CD4-positive, alpha-beta T cell (primary cell): ENCODE measurements at regions not wholly inside any gene's neighbourhood (a gene's known extent, or its start where the extent isn't known, plus 50 kb on each side); places are given as distances from the start of the nearest gene placed in this dataset.

Source experiments
- ATAC-seq: fragments of 200-7000 bp; cut with Tn5 transposase; one replicate; pipeline ENCODE4 v1.10.0; 2022; ENCODE audit warnings: mild to moderate bottlenecking; ENCODE audit not compliant: poor library complexity
- CTCF ChIA-PET: fragments of 350-600 bp; sonication (Branson Sonifier 250); formaldehyde crosslinking; loops from one replicate; lab custom pipeline; 2021; ENCODE audit warnings: antibody characterized with exemption, inconsistent platforms; lab: Charles Lee
- POLR2A ChIA-PET: fragments of 350-600 bp; sonication (Branson Sonifier 250); formaldehyde crosslinking; loops from one replicate; lab custom pipeline; 2021; ENCODE audit warnings: antibody characterized with exemption, inconsistent platforms; lab: Charles Lee
- DNase-seq, 14 experiments: peaks; one replicate each; pipeline ENCODE4 v3.0.0-alpha.2; 2013 to 2020; ENCODE audit warnings: mixed read lengths in 2 of 14
- H3K27ac ChIP-seq, 2 donors: one replicate each; pipeline versions ENCODE4 v1.5.1 to v1.7.0; 2013; ENCODE audit warnings: low read length in 2 of 2, low read depth in 1 of 2, mild to moderate bottlenecking in 1 of 2
- H3K27me3 ChIP-seq, 2 experiments: 1 replicate in 1 of 2; 2 replicates in 1 of 2; pipeline versions ENCODE4 v1.6.1 to v1.7.0; 2013; ENCODE audit warnings: low read length in 2 of 2, control low read depth in 1 of 2, mild to moderate bottlenecking in 1 of 2, moderate library complexity in 1 of 2; ENCODE audit not compliant: insufficient read depth in 2 of 2, control insufficient read depth in 1 of 2
- H3K36me3 ChIP-seq: one replicate; pipeline ENCODE4 v1.6.1; 2013; ENCODE audit warnings: low read length, control low read depth; ENCODE audit not compliant: insufficient read depth
- H3K4me1 ChIP-seq: one replicate; pipeline ENCODE4 v1.6.1; 2013; ENCODE audit warnings: low read length, control low read depth; ENCODE audit not compliant: insufficient read depth
- H3K4me3 ChIP-seq: one replicate; pipeline ENCODE4 v1.5.1; 2013; ENCODE audit warnings: mild to moderate bottlenecking, low read length, moderate library complexity
- H3K9me3 ChIP-seq, 2 experiments: 1 replicate in 1 of 2; 2 replicates in 1 of 2; pipeline versions ENCODE4 v1.6.1 to v1.7.0; 2013; ENCODE audit warnings: low read length in 2 of 2, mild to moderate bottlenecking in 2 of 2, control low read depth in 1 of 2, moderate library complexity in 1 of 2; ENCODE audit not compliant: control insufficient read depth in 1 of 2, insufficient read depth in 1 of 2
- H3K27ac Mint-ChIP-seq: one replicate; pipeline ENCODE4 v1.8.0; 2020; ENCODE audit warnings: mixed read lengths
- H3K27me3 Mint-ChIP-seq: one replicate; pipeline ENCODE4 v1.8.0; 2021; ENCODE audit warnings: mixed read lengths
- H3K36me3 Mint-ChIP-seq: one replicate; pipeline ENCODE4 v1.8.0; 2021; ENCODE audit warnings: low read depth, mixed read lengths
- H3K4me1 Mint-ChIP-seq: one replicate; pipeline ENCODE4 v1.8.0; 2021; ENCODE audit warnings: low read depth, mixed read lengths
- H3K4me3 Mint-ChIP-seq: one replicate; pipeline ENCODE4 v1.8.0; 2020; ENCODE audit warnings: mild to moderate bottlenecking, mixed read lengths
- H3K9me3 Mint-ChIP-seq: one replicate; pipeline ENCODE4 v1.8.0; 2020; ENCODE audit warnings: mixed read lengths
- intact Hi-C, 2 experiments: fragments of 100-400 bp; cut with DNase I in 1 of 2; cut with micrococcal nuclease in 1 of 2; formaldehyde crosslinking; loops; one replicate each; pipeline versions ENCODE4 v1.15.1 to v1.9.0; 2023 to 2025; cut with DNase I, micrococcal nuclease
- TF ChIP-seq, protein P1 (sequence below): fragments of 200-600 bp; IDR thresholded peaks from one replicate; pipeline ENCODE4 v1.8.0; 2022; ENCODE audit warnings: antibody characterized with exemption, mild to moderate bottlenecking

DNA sequence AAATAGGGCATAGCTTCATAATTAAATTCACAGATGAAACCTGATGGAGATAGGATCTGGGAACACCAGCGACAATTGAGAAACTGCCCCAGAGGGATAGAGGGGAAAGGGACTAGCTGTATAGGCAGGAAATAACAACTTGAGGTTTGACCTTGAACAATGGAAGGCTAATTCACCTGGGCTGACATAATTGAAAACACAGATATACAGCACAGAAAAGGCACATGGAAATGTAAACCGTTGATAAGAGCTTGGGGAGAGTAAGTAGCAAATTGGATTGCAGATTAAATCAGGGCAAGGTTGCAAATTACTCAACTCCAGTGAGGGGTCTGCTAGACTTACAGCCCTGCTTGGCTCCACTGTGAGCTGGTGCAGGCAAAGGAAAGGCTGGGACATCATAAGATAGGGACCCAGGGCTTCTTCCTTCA lies 246.7 kb downstream of the DLEU7 start:
- no peaks in the 10 kb centered on the region for H3K27me3 Mint-ChIP-seq
- no peaks in the 10 kb centered on the region for H3K9me3 Mint-ChIP-seq
- ChIA-PET POLR2A (no interaction called here), CTCF (no interaction called here)
- ATAC-seq, result no peak
- TF ChIP-seq, protein P1, sequence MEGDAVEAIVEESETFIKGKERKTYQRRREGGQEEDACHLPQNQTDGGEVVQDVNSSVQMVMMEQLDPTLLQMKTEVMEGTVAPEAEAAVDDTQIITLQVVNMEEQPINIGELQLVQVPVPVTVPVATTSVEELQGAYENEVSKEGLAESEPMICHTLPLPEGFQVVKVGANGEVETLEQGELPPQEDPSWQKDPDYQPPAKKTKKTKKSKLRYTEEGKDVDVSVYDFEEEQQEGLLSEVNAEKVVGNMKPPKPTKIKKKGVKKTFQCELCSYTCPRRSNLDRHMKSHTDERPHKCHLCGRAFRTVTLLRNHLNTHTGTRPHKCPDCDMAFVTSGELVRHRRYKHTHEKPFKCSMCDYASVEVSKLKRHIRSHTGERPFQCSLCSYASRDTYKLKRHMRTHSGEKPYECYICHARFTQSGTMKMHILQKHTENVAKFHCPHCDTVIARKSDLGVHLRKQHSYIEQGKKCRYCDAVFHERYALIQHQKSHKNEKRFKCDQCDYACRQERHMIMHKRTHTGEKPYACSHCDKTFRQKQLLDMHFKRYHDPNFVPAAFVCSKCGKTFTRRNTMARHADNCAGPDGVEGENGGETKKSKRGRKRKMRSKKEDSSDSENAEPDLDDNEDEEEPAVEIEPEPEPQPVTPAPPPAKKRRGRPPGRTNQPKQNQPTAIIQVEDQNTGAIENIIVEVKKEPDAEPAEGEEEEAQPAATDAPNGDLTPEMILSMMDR, result no peak
- Histone ChIP-seq H3K27me3 (no peaks in the 10 kb centered on the region), H3K9me3 (no peaks in the 10 kb centered on the region), H3K27ac (no peak overlapping the region), H3K4me1 (peaks cover 14% of the 10 kb centered on the region), H3K36me3 (no peaks in the 10 kb centered on the region), H3K4me3 (no peak overlapping the region)
- no peak overlapping the region for H3K4me3 Mint-ChIP-seq
- no peak overlapping the region for H3K27ac Mint-ChIP-seq
- no peak for DNase-seq
- H3K4me1 Mint-ChIP-seq, result peaks cover 46% of the 10 kb centered on the region
- no peaks in the 10 kb centered on the region for H3K36me3 Mint-ChIP-seq
- intact Hi-C loops, result no loop called here

DNA sequence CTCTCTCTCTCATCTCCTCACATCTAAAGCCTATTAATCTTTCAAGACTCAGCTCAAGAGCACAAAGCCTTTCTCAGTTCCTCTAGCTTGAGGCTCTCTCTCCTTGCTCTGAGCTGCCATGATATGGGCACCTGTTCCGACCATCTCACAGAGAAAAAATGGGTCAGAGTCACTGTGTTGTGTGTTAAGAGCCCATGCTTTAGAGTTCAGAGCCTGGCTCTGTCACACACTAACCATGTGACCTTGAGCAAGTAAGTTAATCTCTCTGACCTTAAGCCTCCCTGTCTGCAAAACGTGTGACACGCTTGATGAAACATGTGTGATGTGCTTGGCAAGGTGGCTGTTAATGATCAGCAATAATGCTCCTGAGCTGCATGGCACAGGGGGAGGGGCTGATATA lies 245.2 kb downstream of the DLEU7 start:
- no peak overlapping the region for H3K4me3 ChIP-seq
- H3K27me3 Mint-ChIP-seq, result no peaks in the 10 kb centered on the region
- H3K4me1 Mint-ChIP-seq, result peaks cover 36% of the 10 kb centered on the region
- intact Hi-C loops, result no loop called here
- ChIA-PET CTCF (no interaction called here), POLR2A (interaction anchor here (0.9 kb wide), 1 partner anchor 11 kb away, joined by 3 read pairs; no protein-coding TSS in a partner anchor)
- ATAC-seq, result no peak
- no peaks in the 10 kb centered on the region for H3K36me3 Mint-ChIP-seq
- no peak overlapping the region for H3K4me3 Mint-ChIP-seq
- H3K27ac Mint-ChIP-seq, result no peak overlapping the region
- no peak overlapping the region for H3K27ac ChIP-seq
- TF ChIP-seq, protein P1, result no peak
- H3K36me3 ChIP-seq, result no peaks in the 10 kb centered on the region
- H3K4me1 ChIP-seq, result peaks cover 14% of the 10 kb centered on the region
- DNase-seq, result no peak
- no peaks in the 10 kb centered on the region for H3K9me3 Mint-ChIP-seq
- H3K27me3 ChIP-seq, result no peaks in the 10 kb centered on the region
- H3K9me3 ChIP-seq, result no peaks in the 10 kb centered on the region

DNA sequence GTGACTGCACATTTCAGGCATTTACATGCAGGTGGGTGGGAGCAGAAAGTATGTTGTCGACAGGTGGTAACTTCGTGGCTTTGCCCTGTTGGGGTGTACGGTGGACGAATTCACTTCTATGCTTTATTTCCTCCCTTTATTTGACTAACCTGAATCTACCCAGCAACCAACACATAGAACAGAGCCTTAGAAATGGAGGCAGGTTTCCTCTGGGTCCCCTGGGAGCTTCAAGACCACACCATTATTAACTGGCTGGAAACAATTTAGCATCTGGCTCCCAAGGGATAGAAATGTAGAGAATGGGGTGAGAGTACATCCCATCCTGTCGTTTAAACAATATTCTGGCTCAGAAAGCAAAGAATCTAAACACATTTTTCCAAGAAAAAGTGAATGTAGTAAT lies 244.4 kb downstream of the DLEU7 start:
- no peak overlapping the region for H3K4me3 Mint-ChIP-seq
- no peaks in the 10 kb centered on the region for H3K27me3 ChIP-seq
- peaks cover 29% of the 10 kb centered on the region for H3K4me1 Mint-ChIP-seq
- H3K36me3 ChIP-seq, result no peaks in the 10 kb centered on the region
- intact Hi-C loops, result no loop called here
- TF ChIP-seq, protein P1, result no peak
- H3K4me3 ChIP-seq, result no peak overlapping the region
- ATAC-seq (no peak), DNase-seq (no peak)
- H3K9me3 ChIP-seq, result no peaks in the 10 kb centered on the region
- H3K4me1 ChIP-seq, result peaks cover 14% of the 10 kb centered on the region
- CTCF ChIA-PET, result no interaction called here
- H3K27ac ChIP-seq, result no peak overlapping the region
- no peaks in the 10 kb centered on the region for H3K36me3 Mint-ChIP-seq
- no peaks in the 10 kb centered on the region for H3K9me3 Mint-ChIP-seq
- POLR2A ChIA-PET, result no interaction called here
- no peaks in the 10 kb centered on the region for H3K27me3 Mint-ChIP-seq
- H3K27ac Mint-ChIP-seq, result no peak overlapping the region
